ENCODE measurements at regions not wholly inside any gene's neighbourhood (a gene's known extent, or its start where the extent isn't known, plus 50 kb on each side); places are given as distances from the start of the nearest gene placed in this dataset.
"Not testable (repeated sequence)": the region's sequence is repeated elsewhere in the genome, so short reads cannot be mapped to it uniquely, and the experiment has no call there.

DNA sequence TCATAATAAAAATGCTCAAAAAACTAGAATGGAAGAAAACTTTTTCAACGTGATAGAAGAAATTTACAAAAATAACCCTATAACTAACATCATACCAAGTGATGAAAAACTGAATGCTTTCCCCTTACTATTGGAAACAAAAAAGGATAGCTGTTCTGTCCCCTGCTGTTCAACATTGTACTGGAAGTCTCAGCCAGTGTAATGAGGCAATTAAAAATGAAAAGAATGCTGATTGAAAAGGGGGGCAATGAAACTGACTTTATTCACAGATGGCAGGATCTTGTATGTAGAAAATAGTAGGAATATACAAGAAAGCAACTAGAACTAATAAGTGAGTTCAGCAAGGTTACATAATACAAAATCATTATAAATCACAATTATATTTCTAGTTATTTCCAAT lies 337.9 kb upstream of the KITLG start:
- no peak overlapping the region for H3K4me3 Mint-ChIP-seq
- H3K36me3 Mint-ChIP-seq (ENCODE audit: low read depth), result peaks cover 2% of the 10 kb centered on the region
- H3K9me3 Mint-ChIP-seq, result peaks cover 12% of the 10 kb centered on the region
- no peaks in the 10 kb centered on the region for H3K4me1 Mint-ChIP-seq (ENCODE audit: low read depth)
- DNase-seq (ENCODE audit: low spot score), result no peak
- no peak overlapping the region for H3K27ac Mint-ChIP-seq
- intact Hi-C loops (cut with micrococcal nuclease), result no loop called here
- H3K27me3 Mint-ChIP-seq (ENCODE audit: insufficient read depth), result no peaks in the 10 kb centered on the region

DNA sequence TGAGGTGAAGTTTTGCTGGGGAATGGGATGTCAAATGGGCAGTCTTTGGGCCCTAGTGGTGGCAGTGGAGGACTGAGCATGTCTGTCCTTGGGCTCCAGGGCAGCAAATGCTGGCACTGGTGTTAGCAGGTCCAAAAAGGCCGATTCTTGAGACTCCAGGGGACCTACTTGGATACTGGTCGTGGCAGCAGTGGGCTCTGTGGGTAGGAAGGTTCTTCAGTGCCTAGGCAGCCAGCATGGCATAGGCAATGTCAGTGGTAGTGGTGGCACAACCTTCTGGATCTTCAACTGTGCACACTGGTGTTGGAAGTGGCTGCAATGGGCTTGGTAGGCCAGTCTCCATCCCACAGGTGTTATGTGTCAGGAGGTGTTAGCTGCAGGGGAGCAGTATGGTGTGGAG lies 334.7 kb upstream of the KITLG start:
- Mint-ChIP-seq H3K4me3 (no peak overlapping the region), H3K4me1 (ENCODE audit: low read depth) (no peaks in the 10 kb centered on the region), H3K27ac (no peak overlapping the region), H3K36me3 (ENCODE audit: low read depth) (peaks cover 2% of the 10 kb centered on the region), H3K27me3 (ENCODE audit: insufficient read depth) (no peaks in the 10 kb centered on the region), H3K9me3 (peaks cover 16% of the 10 kb centered on the region)
- no peak for DNase-seq (ENCODE audit: low spot score)
- intact Hi-C loops (cut with micrococcal nuclease), result no loop called here

DNA sequence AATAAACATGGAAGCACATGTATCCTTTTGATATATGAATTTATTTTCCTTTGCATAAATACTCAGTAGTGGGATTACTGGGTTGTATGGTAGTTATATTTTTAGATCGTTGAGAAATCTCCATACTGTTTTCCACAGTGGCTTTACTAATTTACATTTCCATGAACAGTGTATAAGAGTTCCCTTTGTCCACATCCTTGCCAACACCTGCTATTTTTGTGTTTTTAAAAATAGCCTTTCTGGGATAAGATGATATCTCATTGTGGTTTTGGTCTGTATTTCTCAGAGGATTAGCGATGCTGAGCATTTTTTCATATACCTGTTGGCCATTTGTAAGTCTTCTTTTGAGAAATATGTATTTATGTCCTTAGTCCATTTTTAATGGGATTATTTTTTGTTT lies 329.2 kb upstream of the KITLG start:
- Mint-ChIP-seq H3K27ac (no peak overlapping the region), H3K36me3 (ENCODE audit: low read depth) (peaks cover 2% of the 10 kb centered on the region), H3K9me3 (peaks cover 13% of the 10 kb centered on the region), H3K4me3 (no peak overlapping the region), H3K27me3 (ENCODE audit: insufficient read depth) (no peaks in the 10 kb centered on the region), H3K4me1 (ENCODE audit: low read depth) (no peaks in the 10 kb centered on the region)
- intact Hi-C loops (cut with micrococcal nuclease), result no loop called here
- DNase-seq (ENCODE audit: low spot score), result no peak

- no peaks in the 10 kb centered on the region for H3K36me3 Mint-ChIP-seq (ENCODE audit: low read depth)
Observed at GRCh38 chr12:88908345-88908744, 328.1 kb upstream of the KITLG start.

GRCh38 chr12:88904705-88905104 lies 324.4 kb upstream of the KITLG start:
- H3K4me1 Mint-ChIP-seq (ENCODE audit: low read depth), result no peaks in the 10 kb centered on the region
- H3K36me3 Mint-ChIP-seq (ENCODE audit: low read depth), result no peaks in the 10 kb centered on the region
- no peaks in the 10 kb centered on the region for H3K9me3 Mint-ChIP-seq
- H3K27ac Mint-ChIP-seq, result no peak overlapping the region
- DNase-seq (ENCODE audit: low spot score), result no peak
- no peak overlapping the region for H3K4me3 Mint-ChIP-seq
- intact Hi-C loops (cut with micrococcal nuclease), result no loop called here
- no peaks in the 10 kb centered on the region for H3K27me3 Mint-ChIP-seq (ENCODE audit: insufficient read depth)

More at GRCh38 chr12:88908345-88908744, 328.1 kb upstream of the KITLG start:
- no peaks in the 10 kb centered on the region for H3K27me3 Mint-ChIP-seq (ENCODE audit: insufficient read depth)
- intact Hi-C loops (cut with micrococcal nuclease), result no loop called here
- no peaks in the 10 kb centered on the region for H3K4me1 Mint-ChIP-seq (ENCODE audit: low read depth)
- no peak overlapping the region for H3K27ac Mint-ChIP-seq
- no peak for DNase-seq (ENCODE audit: low spot score)
- no peak overlapping the region for H3K4me3 Mint-ChIP-seq
- H3K9me3 Mint-ChIP-seq, result peaks cover 6% of the 10 kb centered on the region

DNA sequence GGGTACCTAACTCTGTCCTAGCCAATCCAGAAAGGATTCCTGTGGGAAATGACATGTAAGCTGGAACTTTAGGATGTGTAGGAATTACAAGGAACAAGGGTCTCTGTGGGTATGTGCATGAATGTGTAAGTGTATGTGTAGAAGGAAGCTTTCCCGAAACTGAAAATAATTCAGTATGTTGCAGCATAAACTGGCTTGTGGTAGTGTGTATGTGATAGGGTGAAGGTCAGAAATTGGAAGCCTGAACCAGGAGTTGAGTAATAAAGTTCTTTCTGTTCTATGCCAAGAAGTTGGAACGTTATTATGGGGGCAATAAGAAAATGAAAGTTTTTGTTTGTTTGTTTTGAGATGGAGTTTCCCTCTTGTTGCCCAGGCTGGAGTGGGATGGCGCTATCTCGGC lies 323.1 kb upstream of the KITLG start:
- Mint-ChIP-seq H3K27ac (no peak overlapping the region), H3K27me3 (ENCODE audit: insufficient read depth) (no peaks in the 10 kb centered on the region), H3K9me3 (no peaks in the 10 kb centered on the region), H3K36me3 (ENCODE audit: low read depth) (no peaks in the 10 kb centered on the region), H3K4me1 (ENCODE audit: low read depth) (no peaks in the 10 kb centered on the region), H3K4me3 (no peak overlapping the region)
- DNase-seq (ENCODE audit: low spot score), result no peak
- intact Hi-C loops (cut with micrococcal nuclease), result no loop called here

GRCh38 chr12:88897723-88898122 lies 317.5 kb upstream of the KITLG start:
- Mint-ChIP-seq H3K4me3 (no peak overlapping the region), H3K27ac (no peak overlapping the region), H3K27me3 (ENCODE audit: insufficient read depth) (no peaks in the 10 kb centered on the region), H3K4me1 (ENCODE audit: low read depth) (no peaks in the 10 kb centered on the region), H3K36me3 (ENCODE audit: low read depth) (no peaks in the 10 kb centered on the region), H3K9me3 (no peaks in the 10 kb centered on the region)
- DNase-seq (ENCODE audit: low spot score), result no peak
- intact Hi-C loops (cut with micrococcal nuclease), result no loop called here

DNA sequence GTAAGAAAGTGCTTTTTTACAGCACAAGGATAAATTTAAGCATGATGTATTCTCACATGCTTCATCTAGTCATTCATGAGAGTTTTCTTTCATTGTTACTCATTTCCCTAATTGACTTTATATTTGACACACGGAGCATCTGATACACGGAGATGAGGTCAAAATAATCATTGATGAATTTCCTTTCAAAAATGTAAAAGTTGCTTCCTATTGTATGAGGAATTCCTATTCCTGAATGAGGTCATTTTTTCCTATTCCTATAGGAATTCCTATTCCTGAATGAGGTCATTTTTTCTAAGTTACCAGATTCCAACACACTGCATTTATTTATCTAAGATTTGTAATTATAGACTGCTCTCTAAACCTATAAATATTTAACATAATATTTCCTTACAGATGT lies 316.7 kb upstream of the KITLG start:
- no peaks in the 10 kb centered on the region for H3K4me1 Mint-ChIP-seq (ENCODE audit: low read depth)
- H3K36me3 Mint-ChIP-seq (ENCODE audit: low read depth), result no peaks in the 10 kb centered on the region
- H3K4me3 Mint-ChIP-seq, result no peak overlapping the region

DNA sequence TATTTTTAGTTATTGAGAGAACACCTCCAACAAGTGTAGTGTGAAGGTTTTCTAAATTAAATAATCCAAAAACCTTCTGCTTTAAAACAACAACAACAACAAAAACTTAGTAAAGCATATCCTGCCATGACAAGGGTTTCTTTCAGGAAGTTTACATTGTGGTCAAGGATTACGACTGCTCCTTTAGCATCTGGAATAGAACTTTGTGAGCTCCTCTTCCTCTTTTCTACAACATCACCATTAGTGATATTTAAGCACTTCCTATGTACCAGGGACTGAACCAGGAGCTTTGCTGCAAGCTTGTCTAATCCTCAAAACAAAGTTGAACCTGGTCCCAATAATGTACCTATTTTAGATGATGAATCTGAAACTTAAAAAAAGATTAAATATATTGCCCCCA lies 315.4 kb upstream of the KITLG start:
- Mint-ChIP-seq H3K4me1 (ENCODE audit: low read depth) (no peaks in the 10 kb centered on the region), H3K9me3 (no peaks in the 10 kb centered on the region), H3K27me3 (ENCODE audit: insufficient read depth) (no peaks in the 10 kb centered on the region), H3K36me3 (ENCODE audit: low read depth) (no peaks in the 10 kb centered on the region), H3K27ac (no peak overlapping the region), H3K4me3 (no peak overlapping the region)
- intact Hi-C loops (cut with micrococcal nuclease), result no loop called here
- DNase-seq (ENCODE audit: low spot score), result no peak

More for the DNA sequence above, 316.7 kb upstream of the KITLG start:
- DNase-seq (ENCODE audit: low spot score), result no peak
- intact Hi-C loops (cut with micrococcal nuclease), result no loop called here
- Mint-ChIP-seq H3K27ac (no peak overlapping the region), H3K9me3 (no peaks in the 10 kb centered on the region), H3K27me3 (ENCODE audit: insufficient read depth) (no peaks in the 10 kb centered on the region)

DNA sequence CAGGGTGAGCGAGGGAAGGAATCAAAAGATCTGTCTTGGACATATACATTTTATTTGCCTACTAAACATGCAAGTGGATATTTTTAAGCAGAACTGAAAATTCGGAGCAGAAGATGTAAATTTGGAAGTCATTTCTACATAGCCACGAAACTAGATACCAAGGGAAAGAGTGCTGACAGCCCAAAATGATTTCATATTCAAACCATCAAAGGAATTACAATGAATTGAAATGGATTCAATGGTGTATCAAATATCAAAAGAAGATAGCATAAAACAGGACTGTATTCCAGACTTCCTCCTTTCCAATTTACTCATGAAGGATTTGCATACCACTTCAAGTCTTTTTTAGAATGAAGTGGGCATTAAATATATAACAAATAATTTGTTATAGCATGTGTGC lies 313.5 kb upstream of the KITLG start:
- DNase-seq (ENCODE audit: low spot score), result no peak
- Mint-ChIP-seq H3K4me1 (ENCODE audit: low read depth) (no peaks in the 10 kb centered on the region), H3K4me3 (no peak overlapping the region), H3K9me3 (no peaks in the 10 kb centered on the region), H3K27ac (no peak overlapping the region), H3K36me3 (ENCODE audit: low read depth) (no peaks in the 10 kb centered on the region), H3K27me3 (ENCODE audit: insufficient read depth) (no peaks in the 10 kb centered on the region)
- intact Hi-C loops (cut with micrococcal nuclease), result no loop called here

DNA sequence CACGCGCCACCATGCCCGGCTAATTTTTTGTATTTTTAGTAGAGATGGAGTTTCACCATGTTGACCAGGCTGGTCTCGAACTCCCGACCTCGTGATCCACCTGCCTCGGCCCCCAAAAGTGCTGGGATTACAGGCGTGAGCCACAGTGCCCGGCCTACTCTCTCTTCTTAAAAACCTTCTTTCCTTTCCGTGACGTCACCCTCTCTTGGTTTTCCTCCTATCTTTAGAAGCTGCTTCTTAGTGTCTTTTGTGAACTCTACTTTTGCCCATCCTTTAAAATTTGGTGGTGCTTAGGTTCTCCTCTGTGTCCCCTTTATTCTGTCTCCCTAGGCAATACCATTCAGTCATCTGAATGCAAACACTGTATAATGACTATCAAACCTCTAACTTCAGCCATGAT lies 311.2 kb upstream of the KITLG start:
- H3K27me3 Mint-ChIP-seq (ENCODE audit: insufficient read depth); H3K4me3 Mint-ChIP-seq; H3K4me1 Mint-ChIP-seq (ENCODE audit: low read depth); H3K36me3 Mint-ChIP-seq (ENCODE audit: low read depth); DNase-seq (ENCODE audit: low spot score); H3K9me3 Mint-ChIP-seq; H3K27ac Mint-ChIP-seq; intact Hi-C loops (cut with micrococcal nuclease): not testable (repeated sequence)

DNA sequence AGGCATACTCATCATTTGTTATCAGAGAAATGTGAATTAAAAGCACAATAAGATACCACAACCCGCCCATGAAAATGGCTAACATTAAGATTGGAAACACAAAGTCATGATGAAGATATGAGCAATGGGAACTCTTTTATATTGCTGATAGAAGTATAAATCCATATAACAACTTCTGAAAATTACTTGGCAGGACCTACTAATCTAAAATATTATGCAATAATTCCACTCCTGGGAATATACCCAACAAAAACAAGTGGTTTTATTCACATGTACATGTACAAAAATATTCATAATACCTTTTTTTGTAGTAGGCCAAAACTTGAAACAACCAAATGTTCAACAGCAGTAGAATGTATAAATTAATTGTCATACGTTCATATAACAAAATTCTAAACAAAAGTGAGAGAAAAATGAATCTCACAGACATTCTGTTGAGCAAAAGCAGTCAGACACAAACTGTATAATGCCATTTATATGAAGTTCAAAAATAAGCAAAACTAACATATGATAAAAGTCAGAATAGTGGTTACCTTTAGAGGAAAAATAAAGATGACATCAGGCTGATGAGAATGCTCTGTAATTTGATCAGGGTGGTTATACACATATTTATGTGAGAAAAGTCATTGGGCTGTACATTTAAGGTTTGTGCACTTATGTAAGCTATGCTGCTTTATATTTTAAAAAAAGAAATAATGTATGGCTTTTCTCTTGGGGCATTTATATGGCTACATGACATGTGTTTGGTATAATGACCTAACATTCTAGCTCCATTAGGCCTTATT lies 309.2 kb upstream of the KITLG start:
- no peaks in the 10 kb centered on the region for H3K4me1 Mint-ChIP-seq (ENCODE audit: low read depth)
- H3K4me3 Mint-ChIP-seq, result no peak overlapping the region
- DNase-seq (ENCODE audit: low spot score), result no peak
- no peaks in the 10 kb centered on the region for H3K9me3 Mint-ChIP-seq
- H3K27ac Mint-ChIP-seq, result no peak overlapping the region
- intact Hi-C loops (cut with micrococcal nuclease), result no loop called here
- no peaks in the 10 kb centered on the region for H3K27me3 Mint-ChIP-seq (ENCODE audit: insufficient read depth)
- H3K36me3 Mint-ChIP-seq (ENCODE audit: low read depth), result no peaks in the 10 kb centered on the region

- Mint-ChIP-seq H3K27me3 (ENCODE audit: insufficient read depth) (no peaks in the 10 kb centered on the region), H3K4me3 (no peak overlapping the region), H3K9me3 (no peaks in the 10 kb centered on the region), H3K4me1 (ENCODE audit: low read depth) (no peaks in the 10 kb centered on the region), H3K36me3 (ENCODE audit: low read depth) (no peaks in the 10 kb centered on the region), H3K27ac (no peak overlapping the region)
- intact Hi-C loops (cut with micrococcal nuclease), result no loop called here
- no peak for DNase-seq (ENCODE audit: low spot score)
Observed at GRCh38 chr12:88884600-88884999, 304.3 kb upstream of the KITLG start.

DNA sequence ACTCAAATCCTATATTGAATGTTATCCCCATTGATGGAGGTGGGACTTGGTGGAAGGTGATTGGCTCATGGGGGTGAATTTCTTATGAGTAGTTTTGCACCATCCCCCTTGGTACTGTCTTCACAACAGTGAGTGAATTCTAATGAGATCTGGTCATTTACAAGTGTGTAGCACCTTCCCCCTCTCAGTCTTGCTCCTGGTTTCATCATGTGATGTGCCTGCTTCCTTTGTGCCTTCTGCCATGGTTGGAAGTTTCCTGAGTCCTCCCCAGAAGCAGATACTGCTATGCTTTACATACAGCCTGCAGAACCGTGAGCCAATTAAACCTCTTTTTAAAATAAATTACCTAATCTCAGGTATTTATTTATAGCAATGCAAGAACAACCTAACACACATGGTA lies 302.4 kb upstream of the KITLG start:
- Mint-ChIP-seq H3K4me1 (ENCODE audit: low read depth) (no peaks in the 10 kb centered on the region), H3K27ac (no peak overlapping the region), H3K27me3 (ENCODE audit: insufficient read depth) (no peaks in the 10 kb centered on the region), H3K36me3 (ENCODE audit: low read depth) (no peaks in the 10 kb centered on the region), H3K4me3 (no peak overlapping the region), H3K9me3 (no peaks in the 10 kb centered on the region)
- intact Hi-C loops (cut with micrococcal nuclease), result no loop called here
- DNase-seq (ENCODE audit: low spot score), result no peak

Measured in activated T-helper 1 cell treated with anti-CD3 and anti-CD28 coated beads, Interleukin-12 subunit alpha, Interleukin-12 subunit beta, Interleukin-2, Interleukin-4 antibody, amounts not matched to agents 30 ng/mL and 10 ng/mL and 1 ng/mL, durations not matched to agents 14 hours and 24 hours and 36 hours (primary cell).